OCI-LY7 (cell line): ENCODE measurements at regions not wholly inside any gene's neighbourhood (a gene's known extent, or its start where the extent isn't known, plus 50 kb on each side); places are given as distances from the start of the nearest gene placed in this dataset.

Experiments
- BruUV-seq: library from RNA; stranded (reverse); fragments of 400-500 nt; replicated peaks from 2 replicates; lab custom pipeline; 2021; lab: Mats Ljungman, UMichigan
- CTCF ChIA-PET: fragments of 300-600 bp; sonication (Branson Sonifier 250); formaldehyde crosslinking; loops from one replicate; lab custom pipeline; 2022; ENCODE audit warnings: antibody characterized with exemption; ENCODE audit not compliant: unreplicated experiment; lab: Charles Lee
- POLR2A ChIA-PET: fragments of 300-600 bp; sonication (Branson Sonifier 250); formaldehyde crosslinking; loops from one replicate; lab custom pipeline; 2022; ENCODE audit warnings: antibody characterized with exemption; lab: Charles Lee
- DNase-seq: peaks from one replicate; pipeline ENCODE4 v3.0.0-alpha.2; 2015; ENCODE audit warnings: low spot score
- H2AFZ ChIP-seq: fragments of 200-600 bp; sonication (generic), shearing (Covaris generic); 2 replicates; pipeline ENCODE4 v1.6.1; 2014; ENCODE audit warnings: mild to moderate bottlenecking, antibody characterized with exemption, low read length, moderate library complexity
- H3K27ac ChIP-seq: fragments of 200-600 bp; sonication (generic); 2 replicates; pipeline ENCODE4 v1.5.1; 2014; ENCODE audit warnings: mixed run types, low read depth, mild to moderate bottlenecking, moderate library complexity, low read length, inconsistent platforms; ENCODE audit not compliant: poor library complexity, severe bottlenecking
- H3K36me3 ChIP-seq: fragments of 200-600 bp; sonication (generic); 2 replicates; pipeline ENCODE4 v1.6.1; 2014; ENCODE audit warnings: mild to moderate bottlenecking, antibody characterized with exemption, low read length, moderate library complexity, mixed read lengths; ENCODE audit not compliant: insufficient read depth
- H3K4me1 ChIP-seq: fragments of 200-600 bp; sonication (generic); 2 replicates; pipeline ENCODE4 v1.5.1; 2014; ENCODE audit warnings: mild to moderate bottlenecking, low read length; ENCODE audit not compliant: insufficient read depth, poor library complexity, severe bottlenecking
- H3K4me2 ChIP-seq: fragments of 200-600 bp; sonication (generic); 2 replicates; pipeline ENCODE4 v1.6.1; 2014; ENCODE audit warnings: mild to moderate bottlenecking, low read length
- H3K4me3 ChIP-seq: fragments of 200-600 bp; sonication (generic); 2 replicates; pipeline ENCODE4 v1.5.1; 2014; ENCODE audit warnings: mild to moderate bottlenecking, low read depth, low read length; ENCODE audit not compliant: poor library complexity, severe bottlenecking
- H3K79me2 ChIP-seq: fragments of 200-600 bp; sonication (generic); 2 replicates; pipeline ENCODE4 v1.6.1; 2016; ENCODE audit warnings: low read depth, mild to moderate bottlenecking, low read length, moderate library complexity, mixed read lengths; ENCODE audit not compliant: insufficient read depth
- H3K9me2 ChIP-seq: fragments of 200-600 bp; sonication (generic); 2 replicates; pipeline ENCODE4 v1.6.1; 2016; ENCODE audit warnings: mild to moderate bottlenecking, low read length, mixed read lengths; ENCODE audit not compliant: insufficient read depth
- H3K9me3 ChIP-seq: fragments of 200-600 bp; sonication (generic); 2 replicates; pipeline ENCODE4 v1.6.1; 2014; ENCODE audit warnings: mild to moderate bottlenecking, mixed run types, low read length, mixed read lengths
- H4K20me1 ChIP-seq: fragments of 200-600 bp; sonication (generic); 2 replicates; pipeline ENCODE4 v1.6.1; 2014; ENCODE audit warnings: mild to moderate bottlenecking, antibody characterized with exemption, low read length, moderate library complexity, mixed read lengths; ENCODE audit not compliant: insufficient read depth
- CTCF ChIP-seq: fragments of 200-600 bp; sonication (generic); conservative IDR thresholded peaks from 2 replicates; pipeline ENCODE4 v1.5.1; 2014; ENCODE audit warnings: mild to moderate bottlenecking, antibody characterized with exemption, low read length, moderate library complexity, mixed read lengths
- EZH2phosphoT487 ChIP-seq: fragments of 200-600 bp; sonication (generic); IDR thresholded peaks from 2 replicates; pipeline ENCODE4 v1.6.1; 2018; ENCODE audit warnings: low read depth, borderline replicate concordance, mild to moderate bottlenecking, mixed run types, antibody characterized with exemption, low read length, moderate library complexity, mixed read lengths
- intact Hi-C: fragments of 100-400 bp; cut with micrococcal nuclease; formaldehyde crosslinking; loops from one replicate; pipeline ENCODE4 v1.10.0; 2022; ENCODE audit not compliant: unreplicated experiment

GRCh38 chr7:371119-371778 lies 81.3 kb downstream of the FOXL3 start:
- intact Hi-C loops: no loop called here
- no peak overlapping the region for H3K4me2 ChIP-seq
- no peak overlapping the region for H3K27ac ChIP-seq
- H3K79me2 ChIP-seq: no peaks in the 10 kb centered on the region
- DNase-seq: peak; percentile 3
- no peaks in the 10 kb centered on the region for H3K4me1 ChIP-seq
- H3K36me3 ChIP-seq: no peaks in the 10 kb centered on the region
- ChIA-PET POLR2A (interaction anchor here (0.7 kb wide), 1 partner anchor 404 kb away, joined by 3 read pairs; no protein-coding TSS in a partner anchor), CTCF (no interaction called here)
- H3K4me3 ChIP-seq: no peak overlapping the region
- H3K9me3 ChIP-seq: no peaks in the 10 kb centered on the region
- no peaks in the 10 kb centered on the region for H4K20me1 ChIP-seq
- no TSS peak for BruUV-seq
- no peak for TF ChIP-seq EZH2phosphoT487
- no peak for TF ChIP-seq CTCF
- H3K9me2 ChIP-seq: no peaks in the 10 kb centered on the region
- H2AFZ ChIP-seq: no peak overlapping the region

GRCh38 chr7:371779-372545 lies 82.0 kb downstream of the FOXL3 start:
- H3K9me2 ChIP-seq: no peaks in the 10 kb centered on the region
- no peak overlapping the region for H3K27ac ChIP-seq
- H3K4me3 ChIP-seq: no peak overlapping the region
- H3K79me2 ChIP-seq: no peaks in the 10 kb centered on the region
- BruUV-seq: no TSS peak
- H3K4me1 ChIP-seq: no peaks in the 10 kb centered on the region
- H3K9me3 ChIP-seq: no peaks in the 10 kb centered on the region
- H3K4me2 ChIP-seq: no peak overlapping the region
- no peak for TF ChIP-seq EZH2phosphoT487
- TF ChIP-seq CTCF: no peak
- H2AFZ ChIP-seq: no peak overlapping the region
- no peaks in the 10 kb centered on the region for H4K20me1 ChIP-seq
- intact Hi-C loops: no loop called here
- H3K36me3 ChIP-seq: no peaks in the 10 kb centered on the region
- POLR2A ChIA-PET: interaction anchor here (0.7 kb wide), 1 partner anchor 404 kb away, joined by 3 read pairs; no protein-coding TSS in a partner anchor
- CTCF ChIA-PET: no interaction called here
- DNase-seq: no peak

GRCh38 chr7:372546-372931 lies 82.6 kb downstream of the FOXL3 start:
- DNase-seq: no peak
- POLR2A ChIA-PET: no interaction called here
- Histone ChIP-seq H3K9me3 (no peaks in the 10 kb centered on the region), H3K4me1 (no peaks in the 10 kb centered on the region), H3K79me2 (no peaks in the 10 kb centered on the region), H3K27ac (no peak overlapping the region), H2AFZ (no peak overlapping the region), H3K36me3 (no peaks in the 10 kb centered on the region), H3K4me2 (no peak overlapping the region), H3K9me2 (no peaks in the 10 kb centered on the region), H4K20me1 (no peaks in the 10 kb centered on the region), H3K4me3 (no peak overlapping the region)
- no TSS peak for BruUV-seq
- intact Hi-C loops: no loop called here
- TF ChIP-seq EZH2phosphoT487 (no peak), CTCF (no peak)
- CTCF ChIA-PET: no interaction called here
